DND-41 (cell line): ENCODE measurements at regions not wholly inside any gene's neighbourhood (a gene's known extent, or its start where the extent isn't known, plus 50 kb on each side); places are given as distances from the start of the nearest gene placed in this dataset.
"Not testable (repeated sequence)": the region's sequence is repeated elsewhere in the genome, so short reads cannot be mapped to it uniquely, and the experiment has no call there.

ENCODE experiments used
- EZH2 ChIP-seq: IDR thresholded peaks from 3 replicates; pipeline ENCODE4 v1.6.1; 2012; ENCODE audit warnings: borderline replicate concordance, low read depth, mild to moderate bottlenecking, moderate library complexity, low read length, inconsistent platforms; ENCODE audit not compliant: severe bottlenecking
- TF ChIP-seq, protein P1 (sequence below): IDR thresholded peaks from 2 replicates; pipeline ENCODE4 v1.5.1; 2012; ENCODE audit warnings: borderline replicate concordance, low read length, moderate library complexity, mild to moderate bottlenecking; ENCODE audit not compliant: poor library complexity, severe bottlenecking; ENCODE audit errors: extremely low read depth

DNA sequence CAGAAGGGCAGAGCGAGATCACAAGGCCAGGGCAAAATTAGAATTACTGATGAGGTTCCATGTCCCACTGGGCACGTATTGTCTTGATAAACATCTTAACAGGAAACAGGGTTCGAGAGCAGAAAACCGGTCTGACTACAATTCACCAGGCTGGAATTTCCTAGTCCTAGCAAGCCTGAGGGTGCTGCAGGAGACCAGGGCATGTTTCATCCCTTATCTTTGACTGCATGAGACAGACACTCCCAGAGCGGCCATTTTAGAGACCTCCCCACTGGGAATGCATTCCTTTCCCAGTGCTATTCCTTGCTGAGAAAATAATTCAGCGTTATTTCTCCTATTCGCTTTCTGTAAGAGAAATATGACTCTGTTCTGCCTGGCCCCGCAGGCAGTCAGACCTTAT, 228.5 kb upstream of the IZUMO3 start:
- TF ChIP-seq, protein P1, sequence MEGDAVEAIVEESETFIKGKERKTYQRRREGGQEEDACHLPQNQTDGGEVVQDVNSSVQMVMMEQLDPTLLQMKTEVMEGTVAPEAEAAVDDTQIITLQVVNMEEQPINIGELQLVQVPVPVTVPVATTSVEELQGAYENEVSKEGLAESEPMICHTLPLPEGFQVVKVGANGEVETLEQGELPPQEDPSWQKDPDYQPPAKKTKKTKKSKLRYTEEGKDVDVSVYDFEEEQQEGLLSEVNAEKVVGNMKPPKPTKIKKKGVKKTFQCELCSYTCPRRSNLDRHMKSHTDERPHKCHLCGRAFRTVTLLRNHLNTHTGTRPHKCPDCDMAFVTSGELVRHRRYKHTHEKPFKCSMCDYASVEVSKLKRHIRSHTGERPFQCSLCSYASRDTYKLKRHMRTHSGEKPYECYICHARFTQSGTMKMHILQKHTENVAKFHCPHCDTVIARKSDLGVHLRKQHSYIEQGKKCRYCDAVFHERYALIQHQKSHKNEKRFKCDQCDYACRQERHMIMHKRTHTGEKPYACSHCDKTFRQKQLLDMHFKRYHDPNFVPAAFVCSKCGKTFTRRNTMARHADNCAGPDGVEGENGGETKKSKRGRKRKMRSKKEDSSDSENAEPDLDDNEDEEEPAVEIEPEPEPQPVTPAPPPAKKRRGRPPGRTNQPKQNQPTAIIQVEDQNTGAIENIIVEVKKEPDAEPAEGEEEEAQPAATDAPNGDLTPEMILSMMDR, result not testable (repeated sequence)
- not testable (repeated sequence) for TF ChIP-seq EZH2
